Stimulated activated CD8-positive, alpha-beta memory T cell treated with anti-CD3 and anti-CD28 coated beads, Interleukin-7, amount 100 ng/mL, for 48 hours (primary cell): ENCODE measurements at regions not wholly inside any gene's neighbourhood (a gene's known extent, or its start where the extent isn't known, plus 50 kb on each side); places are given as distances from the start of the nearest gene placed in this dataset.
"Not testable (repeated sequence)": the region's sequence is repeated elsewhere in the genome, so short reads cannot be mapped to it uniquely, and the experiment has no call there.

Experiments
- DNase-seq, 2 donors: peaks; one replicate each; pipeline ENCODE4 v3.0.0-alpha.2; 2020; ENCODE audit warnings: low read depth in 1 of 2; ENCODE audit errors: extremely low read depth in 1 of 2

DNA sequence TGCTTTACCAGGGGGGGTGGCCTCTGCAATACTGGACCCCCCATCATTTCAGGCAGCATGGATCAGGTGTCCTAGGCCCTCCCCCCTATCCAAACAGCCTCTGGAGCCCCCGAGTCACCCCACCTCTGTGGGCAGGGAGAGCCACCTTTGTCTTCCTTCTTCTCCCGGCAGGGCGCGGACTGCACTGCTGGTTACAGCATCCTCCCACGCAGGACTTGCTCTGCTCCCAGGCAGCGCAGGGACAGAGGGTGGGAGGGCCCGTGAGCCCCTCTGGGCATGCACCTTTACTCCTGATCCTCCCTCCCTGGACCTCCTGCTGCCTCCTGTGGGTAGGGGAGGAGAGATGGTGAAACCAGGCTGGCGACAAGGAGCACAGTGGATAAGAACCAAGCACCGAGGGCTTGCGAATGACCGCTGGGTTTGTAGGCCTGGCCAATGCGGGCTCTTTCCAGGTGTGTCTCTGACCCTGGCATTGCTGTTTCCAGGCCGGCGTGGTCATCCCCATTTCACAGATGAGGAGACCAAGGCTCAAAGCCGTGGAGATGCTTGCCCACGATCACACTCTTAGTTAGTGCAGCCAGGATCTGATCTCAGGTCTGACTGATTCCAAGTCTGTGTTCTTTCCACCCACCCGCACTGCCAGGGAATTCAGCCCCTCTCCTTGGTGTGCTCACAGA, 73.6 kb upstream of the TARDBP start:
- no peak for DNase-seq

DNA sequence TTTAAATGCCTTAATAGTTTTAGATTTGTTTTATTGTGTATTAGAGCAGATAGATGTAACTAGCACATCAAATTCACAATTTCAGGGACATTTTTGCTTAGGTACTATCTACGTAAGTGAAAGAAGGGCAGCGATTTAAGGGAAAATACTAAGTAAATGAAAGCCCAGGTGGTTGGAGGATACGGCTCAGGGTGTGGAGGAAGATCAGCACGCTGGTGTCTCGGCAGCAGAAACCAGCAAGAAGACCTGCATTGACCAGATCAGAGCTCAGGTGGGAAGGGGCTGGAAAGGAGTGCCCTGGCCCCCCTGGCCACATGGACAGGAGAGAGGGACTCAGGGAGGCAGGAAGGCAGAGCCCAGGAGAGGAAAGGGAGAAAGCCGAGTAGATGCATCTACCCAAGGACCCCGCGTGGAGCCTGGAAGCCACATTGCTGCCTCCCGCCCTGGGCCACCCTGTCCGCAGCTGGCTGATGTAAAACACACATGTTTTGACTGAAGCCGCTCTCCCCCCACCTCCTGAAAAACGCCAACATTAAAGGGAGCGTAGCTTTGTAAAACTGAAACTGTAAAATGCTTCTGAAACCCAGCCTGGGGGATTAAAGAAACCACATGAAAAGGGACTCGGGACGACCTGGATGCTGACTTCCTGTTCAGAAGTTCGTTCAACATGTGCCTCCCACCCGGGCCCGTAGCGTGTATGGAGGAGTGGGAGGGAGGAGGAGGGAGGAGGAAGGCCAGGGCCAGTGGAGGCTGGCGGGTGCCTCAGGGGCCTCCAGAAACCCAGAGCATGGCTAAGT, 72.6 kb upstream of the TARDBP start:
- DNase-seq = peak; percentile 40 to 66

DNA sequence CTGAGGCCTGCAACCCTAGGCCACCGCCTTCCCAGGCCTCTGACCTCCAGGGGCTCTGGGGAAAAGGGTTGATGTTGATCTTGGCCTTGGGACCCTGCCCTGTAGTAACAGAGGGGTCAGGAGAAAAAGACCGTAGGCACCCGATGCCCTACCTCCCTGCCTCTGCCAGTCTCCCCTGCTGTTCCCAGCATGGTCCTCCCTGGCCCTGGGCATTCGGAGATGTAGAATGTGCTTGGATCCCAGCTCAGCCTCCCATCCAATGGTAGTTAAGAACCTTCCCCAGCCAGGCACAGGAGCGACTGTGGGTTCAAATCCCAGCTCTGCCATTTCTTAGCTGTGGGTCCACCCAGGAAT, 72.0 kb upstream of the TARDBP start:
- DNase-seq = no peak

DNA sequence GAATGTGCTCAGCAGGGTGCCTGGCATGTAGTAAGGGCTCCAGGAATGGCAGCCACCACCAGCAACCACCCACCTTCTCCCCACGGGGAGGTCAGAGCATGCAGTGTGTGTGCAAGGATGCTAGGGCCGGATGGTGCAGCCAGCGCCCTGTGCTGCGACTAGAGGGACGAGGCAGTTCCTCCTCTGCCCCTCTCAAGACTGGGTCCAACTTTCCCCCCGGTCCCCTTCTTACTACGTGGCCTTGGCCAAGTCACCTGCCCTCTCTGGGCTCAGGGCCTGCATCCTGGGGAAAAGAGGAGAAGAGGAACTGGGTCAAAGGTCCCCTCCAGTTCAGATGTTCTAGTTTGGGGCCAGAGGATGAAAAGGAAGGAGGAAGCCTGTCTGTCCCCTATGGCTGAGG, 71.6 kb upstream of the TARDBP start:
- DNase-seq = no peak

DNA sequence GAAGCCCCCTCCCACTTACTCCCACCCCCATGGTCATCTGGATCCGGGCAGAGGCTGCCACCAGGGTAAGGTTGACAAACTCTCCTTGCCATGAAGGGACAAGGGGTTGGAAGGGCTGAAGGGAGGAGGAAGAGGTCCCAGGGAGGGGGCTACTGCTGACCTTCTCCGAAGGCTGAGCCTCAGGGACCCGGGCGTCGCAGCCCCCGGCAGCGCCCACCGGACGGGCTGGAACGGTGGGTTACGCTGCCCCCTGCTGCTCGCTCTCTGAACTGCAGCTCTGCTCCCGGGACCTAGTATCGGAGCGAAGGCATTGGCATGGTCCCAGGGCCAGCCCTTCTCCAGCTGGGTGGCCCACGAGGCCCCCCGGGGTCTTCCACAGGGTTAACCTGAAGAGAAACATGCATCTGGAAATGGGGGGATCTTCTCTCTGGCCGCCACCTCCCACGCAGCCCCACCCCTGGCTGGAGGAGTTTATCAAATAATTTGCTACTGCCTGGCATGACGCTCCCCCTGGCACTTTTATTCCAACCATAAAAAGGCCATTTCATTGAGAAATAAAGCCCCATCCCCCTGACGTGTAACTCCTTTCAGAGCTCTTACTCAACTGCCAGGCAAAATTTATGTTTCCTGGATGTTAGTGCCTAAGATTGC, 70.4 kb upstream of the TARDBP start:
- peak in 1 of 2 donors; percentile 31 for DNase-seq

DNA sequence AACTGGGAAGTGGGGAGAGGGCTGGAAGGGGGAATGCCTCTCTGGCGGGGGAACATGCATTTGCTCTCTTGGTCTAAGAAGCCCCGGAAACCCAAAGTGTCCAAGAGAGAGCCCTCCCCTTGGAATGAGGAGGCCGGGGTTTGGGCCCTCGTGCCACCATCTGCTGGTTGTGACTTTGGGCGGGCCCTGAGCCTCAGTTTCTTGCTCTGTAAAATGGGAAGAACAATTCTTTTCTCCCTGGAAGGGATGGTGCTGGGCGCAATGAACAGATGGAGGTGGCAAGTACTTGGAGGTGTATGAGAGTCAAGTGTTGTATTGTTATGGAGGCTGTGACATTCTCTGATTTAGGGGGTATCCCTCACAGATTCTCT, 69.9 kb upstream of the TARDBP start:
- no peak for DNase-seq

DNA sequence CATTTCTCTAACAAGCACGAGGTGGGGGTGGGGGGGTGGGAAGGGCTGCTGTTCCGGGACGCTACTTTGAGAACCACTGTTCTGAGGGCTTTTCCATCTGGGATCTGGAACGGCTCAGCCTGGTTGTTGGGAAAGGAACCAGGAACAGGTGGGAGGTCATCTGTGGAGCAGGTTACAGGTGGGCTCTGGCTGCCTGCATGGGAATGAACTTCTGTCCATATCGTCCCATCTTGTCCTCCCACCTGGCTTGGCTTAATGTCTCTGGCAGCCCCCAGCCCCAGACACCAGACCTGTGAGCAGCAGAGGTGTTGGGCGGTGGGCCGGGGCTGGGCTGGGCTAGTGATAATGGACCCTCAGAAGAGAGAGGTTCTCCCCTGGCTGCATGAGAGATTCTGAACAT, 69.4 kb upstream of the TARDBP start:
- no peak for DNase-seq

DNA sequence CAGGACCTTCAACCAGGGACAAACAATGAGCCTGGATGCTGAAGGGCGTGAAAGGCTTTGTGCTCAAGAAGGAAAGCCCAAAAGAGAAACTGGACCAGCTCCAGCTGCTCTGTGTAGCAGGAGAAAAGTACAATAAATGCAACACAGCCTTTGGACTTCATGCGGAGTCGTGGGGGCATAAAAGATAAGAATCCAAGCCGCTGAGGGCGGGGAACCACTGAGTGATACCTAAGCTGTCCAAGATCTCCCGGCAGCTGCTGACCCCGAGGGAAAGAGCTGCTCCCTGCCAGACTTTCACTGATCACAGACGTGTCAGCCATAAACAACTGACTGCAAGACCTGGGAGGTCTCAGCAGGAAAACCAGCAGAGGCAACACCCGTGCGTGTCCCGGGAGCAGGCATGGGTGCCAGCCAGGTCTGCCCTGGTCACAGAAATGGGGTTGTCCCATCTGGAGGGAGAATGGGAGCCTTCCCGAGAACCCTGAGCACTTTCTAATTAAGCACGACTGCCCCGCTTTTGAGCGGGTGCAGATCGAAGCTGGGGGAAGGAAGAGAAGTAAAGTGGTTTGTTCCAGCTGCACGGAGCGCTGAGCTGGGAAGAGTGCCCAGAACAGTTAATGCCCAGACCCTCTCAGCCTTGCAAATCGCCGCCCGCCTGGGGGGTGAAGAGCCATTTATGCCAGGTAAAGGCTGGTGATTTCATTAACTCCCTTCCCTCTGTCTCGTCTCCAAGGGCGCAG, 68.3 kb upstream of the TARDBP start:
- no peak for DNase-seq

DNA sequence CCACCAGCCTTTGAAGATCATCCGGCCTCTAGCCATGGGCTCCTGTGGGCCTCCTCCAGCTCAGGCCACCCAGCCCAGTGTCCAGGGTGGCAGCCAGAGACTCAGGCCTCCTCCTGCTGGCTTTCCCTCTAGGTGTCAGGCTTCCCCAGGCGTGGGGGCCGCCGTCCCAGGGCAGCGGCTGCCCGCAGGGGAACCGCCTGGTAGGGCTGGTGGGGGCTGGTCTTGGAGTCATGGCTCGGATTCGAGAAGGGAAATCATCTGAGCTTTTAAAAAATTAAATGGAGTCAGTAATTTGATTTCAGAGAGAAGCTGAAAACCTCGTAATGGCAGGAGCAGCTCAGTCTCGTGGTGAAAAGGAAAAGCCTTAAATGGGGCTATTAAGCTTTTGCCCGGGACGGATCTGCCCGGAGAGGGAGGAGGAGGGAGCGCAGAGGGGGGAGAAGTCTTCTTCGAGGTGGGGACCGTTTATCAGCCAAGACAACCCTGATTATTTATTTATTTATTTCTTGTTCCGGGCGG, 66.4 kb upstream of the TARDBP start:
- no peak for DNase-seq

DNA sequence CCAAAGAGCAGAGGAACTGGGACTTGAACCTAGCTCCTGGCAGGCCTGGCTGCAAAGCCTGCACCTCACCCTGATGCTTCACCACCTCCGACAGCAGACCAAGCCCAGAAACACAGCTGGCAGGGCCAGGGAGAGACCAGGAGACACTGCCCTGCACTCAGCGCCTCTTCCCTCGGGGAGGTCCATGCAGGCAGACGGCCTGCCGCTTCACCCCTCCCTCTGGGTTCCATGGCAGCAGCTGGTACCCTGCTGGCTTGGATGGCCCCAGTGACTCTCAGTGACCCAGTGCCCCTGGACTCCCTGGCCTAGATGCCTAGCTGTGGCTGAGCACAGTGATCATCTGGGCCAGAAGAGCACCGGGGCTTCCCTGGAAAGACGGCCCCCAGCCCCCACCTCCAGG, 65.3 kb upstream of the TARDBP start:
- no peak for DNase-seq

DNA sequence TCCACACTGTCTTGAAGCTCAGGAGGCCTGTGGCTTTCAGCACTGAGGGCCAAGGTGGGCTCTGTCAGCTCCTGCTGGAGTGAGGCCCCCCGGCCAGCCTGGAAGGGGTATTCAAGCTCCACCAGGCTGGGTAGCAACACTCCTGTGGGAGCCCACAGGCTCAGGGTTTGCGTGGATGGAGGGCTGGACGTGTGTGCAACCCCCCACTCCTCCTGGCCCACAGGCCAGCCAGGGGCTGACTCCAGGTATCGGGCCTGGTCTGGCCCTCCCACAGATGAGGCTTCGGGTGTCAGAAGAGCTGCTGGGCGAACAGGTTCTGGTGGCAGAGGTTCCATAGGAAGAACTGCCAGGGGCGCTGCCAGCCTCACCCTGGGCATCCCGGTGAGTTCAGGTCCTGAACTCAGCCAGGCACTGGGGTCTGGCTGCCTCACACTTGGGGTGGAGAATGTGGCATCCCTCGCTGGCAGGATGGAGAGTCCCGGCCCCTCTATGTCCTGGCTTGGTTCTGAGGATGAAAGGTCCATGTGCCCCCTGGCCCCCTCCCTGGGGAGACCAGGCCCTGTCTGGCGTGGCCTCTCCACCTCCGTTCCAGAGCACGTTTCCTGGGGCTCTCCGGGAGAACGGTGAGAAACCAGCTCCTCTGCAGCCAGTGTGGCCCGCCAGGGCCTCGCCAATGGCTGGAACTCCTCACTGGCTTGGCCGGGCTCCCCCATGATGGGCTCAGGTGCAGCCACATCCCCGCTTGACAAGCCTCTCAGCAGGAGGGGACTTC, 64.6 kb upstream of the TARDBP start:
- no peak for DNase-seq

DNA sequence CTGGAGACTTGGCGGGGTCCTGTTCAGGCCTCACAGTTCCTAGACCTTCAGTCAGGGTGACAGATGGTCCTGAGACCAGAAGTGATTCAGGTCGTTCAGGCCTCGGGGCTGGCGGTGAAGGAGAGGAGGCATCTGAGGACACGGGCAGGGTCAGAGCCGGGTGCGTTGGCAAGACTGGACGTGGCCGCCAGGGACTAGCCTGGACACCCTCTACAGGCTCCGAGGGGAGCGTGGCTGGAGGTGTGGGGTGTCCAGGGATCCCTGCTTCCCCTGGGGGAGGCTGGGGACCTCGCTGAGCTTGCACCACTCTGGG, 64.0 kb upstream of the TARDBP start:
- DNase-seq = no peak

DNA sequence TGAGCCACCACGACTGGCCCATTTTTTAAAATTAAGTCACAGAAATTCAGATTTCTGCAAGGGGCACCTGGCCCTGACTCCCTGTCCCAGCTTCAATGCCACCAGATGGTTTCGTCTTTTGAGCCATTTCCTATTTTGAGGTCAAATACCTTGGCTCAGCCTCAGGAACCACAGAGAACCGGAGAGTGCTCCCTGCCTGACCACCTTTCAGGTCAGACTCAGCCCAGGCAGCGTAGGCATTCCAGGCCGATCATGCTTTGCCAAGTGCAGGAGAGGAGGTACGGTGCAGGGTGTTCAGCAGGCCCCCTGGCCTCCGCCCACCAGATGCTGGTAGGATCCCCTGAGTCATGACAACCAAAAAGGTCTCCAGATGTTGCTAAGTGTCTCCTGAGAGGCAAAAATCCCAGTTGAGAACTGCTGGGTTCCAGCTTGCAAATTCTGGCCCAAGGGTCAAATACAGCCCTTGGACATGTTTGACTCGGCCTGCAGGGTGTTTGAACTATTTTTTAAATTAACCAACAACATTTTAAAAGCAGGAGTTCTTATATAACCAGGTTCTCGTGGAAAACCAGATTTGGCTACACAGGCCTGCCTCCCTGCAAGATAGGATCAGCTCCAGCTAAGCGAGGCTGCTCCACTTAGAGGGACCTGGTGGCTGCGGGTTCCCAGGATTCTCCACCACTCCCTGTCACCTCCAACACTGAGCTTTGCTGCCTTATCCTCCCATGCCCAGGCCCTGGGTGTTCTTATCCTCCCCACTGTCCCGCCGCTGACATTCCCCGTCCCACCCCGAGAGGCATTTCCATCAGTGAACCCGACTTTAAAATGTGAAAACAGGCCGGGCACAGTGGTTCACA, 61.9 kb upstream of the TARDBP start:
- no peak for DNase-seq

DNA sequence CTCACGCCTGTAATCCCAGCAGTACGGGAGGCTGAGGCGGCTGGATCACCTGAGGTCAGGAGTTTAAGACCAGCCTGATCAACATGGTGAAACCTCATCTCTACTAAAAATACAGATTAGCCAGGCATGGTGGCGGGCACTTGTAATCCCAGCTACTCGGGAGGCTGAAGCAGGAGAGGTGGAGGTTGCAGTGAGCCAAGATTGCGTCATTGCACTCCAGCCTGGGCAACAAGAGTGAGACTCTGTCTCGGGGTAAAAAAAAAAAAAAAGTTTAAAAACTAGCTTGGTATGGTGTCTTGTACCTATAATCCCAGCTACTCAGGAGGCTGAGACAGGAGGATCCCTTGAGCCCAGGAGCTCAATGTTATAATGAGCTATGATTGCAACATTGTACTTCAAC, 61.2 kb upstream of the TARDBP start:
- not testable (repeated sequence) for DNase-seq

DNA sequence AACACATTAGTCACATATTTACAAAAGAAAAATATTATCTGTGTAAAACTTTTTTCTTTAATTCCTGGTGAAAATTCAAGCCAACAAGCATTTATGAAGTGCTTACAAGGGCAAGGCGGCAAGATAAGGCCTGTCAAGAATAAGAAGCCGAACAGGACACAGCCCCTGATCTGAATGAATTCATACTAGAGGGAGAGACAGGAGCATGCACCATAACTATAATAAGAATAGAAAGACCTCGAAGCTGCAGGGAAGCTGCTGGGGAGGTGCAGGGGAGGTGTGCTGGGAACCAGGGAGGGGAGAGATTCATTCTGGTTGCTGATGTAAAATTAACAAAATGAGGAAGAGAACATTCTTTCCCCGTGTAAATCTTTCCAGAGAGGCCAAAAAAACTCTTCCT, 60.5 kb upstream of the TARDBP start:
- DNase-seq = no peak

DNA sequence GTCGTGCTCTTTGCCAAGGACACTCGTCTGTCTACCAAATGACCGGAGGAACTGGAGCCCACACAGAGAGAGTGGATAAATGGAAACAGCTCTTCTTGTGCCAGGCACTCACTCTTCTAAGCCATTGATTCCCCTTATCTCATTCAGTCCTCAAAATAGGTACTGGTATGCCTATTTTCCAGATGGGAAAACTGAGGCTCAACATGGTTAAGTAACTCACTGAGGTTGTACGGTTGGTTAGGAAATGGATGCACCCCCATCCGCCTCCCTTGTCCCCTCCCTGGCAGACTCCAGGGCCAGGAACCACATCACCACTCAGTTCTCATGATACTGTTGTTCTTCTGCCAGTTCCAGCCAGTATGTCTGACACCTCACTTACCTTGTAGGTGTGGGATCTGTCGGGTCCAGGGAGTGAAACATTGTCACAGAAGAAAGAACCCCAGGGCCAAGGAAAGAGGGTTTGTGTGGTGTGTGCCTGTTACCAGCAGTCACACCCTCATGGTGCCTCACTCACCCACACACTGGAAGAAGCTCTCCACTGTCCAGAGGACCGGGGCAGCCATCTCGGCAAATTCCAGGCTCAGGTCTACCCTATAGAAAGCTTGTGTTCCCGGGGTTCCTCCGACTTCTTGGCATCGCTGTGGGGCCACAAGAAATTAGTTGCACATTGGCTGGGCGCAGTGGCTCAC, 58.8 kb upstream of the TARDBP start:
- no peak for DNase-seq

DNA sequence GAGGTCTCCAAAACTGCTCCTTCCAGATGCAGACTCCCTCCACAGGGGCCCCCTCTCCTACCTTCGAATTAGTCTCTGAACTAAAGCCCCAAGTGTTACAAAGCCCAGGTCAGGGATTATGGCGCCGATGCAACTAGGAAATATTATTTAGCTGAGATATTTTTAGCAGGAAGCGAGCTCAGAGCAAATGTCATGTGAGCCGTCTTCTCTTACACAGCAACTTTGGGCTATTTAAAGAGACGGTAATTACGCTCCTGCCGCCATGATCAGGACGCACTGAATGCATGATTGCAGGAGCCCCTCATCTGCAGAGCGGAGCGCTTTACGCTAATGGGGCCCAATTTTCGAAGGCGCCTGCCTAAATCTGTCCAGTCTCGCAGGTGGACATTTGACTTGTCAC, 55.3 kb upstream of the TARDBP start:
- DNase-seq = no peak

DNA sequence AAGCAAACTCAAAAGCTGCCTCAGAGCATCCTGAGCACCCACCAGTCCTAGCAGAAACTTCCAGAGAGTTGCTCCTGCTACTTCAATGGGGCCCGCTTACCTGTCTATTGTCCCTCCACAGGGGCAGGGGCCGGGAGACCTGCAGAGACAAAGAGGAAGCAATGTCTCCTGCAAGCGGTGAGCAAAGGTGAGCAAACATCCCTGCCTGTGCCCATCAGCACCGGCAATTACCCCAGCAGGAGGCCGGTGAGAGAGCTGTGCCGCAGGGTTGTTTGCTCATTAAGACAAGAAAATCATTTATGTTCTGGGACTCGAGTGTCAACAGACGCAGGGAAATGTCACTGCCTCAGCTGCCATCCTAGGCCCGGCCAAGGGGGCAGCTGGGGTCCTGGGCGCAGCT, 53.8 kb upstream of the TARDBP start:
- no peak for DNase-seq
